NCI-H1417 treated with DMSO at 0.1 percent for 48 hours (cell line): ENCODE measurements at regions not wholly inside any gene's neighbourhood (a gene's known extent, or its start where the extent isn't known, plus 50 kb on each side); places are given as distances from the start of the nearest gene placed in this dataset.

Experiments
- DNase-seq: peaks from one replicate; lab custom pipeline; 2025; lab: John Stamatoyannopoulos, UW

DNA sequence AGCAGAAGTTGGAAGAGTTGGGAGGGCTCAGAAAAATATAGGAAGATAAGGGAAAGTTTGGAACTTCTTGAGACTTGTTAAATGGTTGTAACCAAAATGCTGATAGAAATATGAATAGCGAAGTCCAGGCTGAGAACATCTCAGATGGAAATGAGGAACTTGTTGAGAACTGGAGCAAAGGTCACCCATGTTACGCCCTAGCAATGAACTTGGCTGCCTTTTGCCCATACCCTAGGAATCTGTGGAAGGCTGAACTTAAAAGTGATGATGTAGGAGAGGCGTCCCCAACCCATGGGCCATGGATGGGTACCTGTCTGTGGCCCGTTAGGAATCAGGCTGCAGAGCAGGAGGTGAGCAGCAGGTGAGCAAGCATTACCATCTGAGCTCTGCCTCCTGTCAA is 347.8 kb downstream of the ARL4A start:
- DNase-seq = no peak

DNA sequence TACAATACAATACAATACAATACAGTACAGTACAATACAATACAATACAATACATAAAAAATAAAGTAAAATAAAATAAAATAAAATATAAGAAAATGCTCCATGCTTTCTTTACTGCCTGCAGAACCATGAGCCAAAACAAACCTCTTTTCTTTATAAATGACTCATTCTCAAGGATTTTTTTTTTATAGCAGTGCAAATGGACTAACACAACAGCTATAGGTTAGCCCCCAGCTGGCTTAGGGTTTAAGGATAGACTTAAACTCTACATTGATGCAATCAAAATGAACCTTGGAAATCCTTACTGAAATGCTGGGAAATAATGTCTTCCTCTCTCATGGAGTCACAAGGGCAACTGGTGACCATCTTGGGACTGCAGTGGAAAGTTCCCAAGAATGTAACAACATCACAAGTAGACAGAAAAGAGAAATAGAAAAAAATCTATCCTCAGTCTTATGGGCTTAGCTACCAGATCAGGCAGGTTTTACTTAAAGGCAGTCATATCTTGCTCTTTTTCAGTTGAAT is 348.9 kb downstream of the ARL4A start:
- DNase-seq = no peak

DNA sequence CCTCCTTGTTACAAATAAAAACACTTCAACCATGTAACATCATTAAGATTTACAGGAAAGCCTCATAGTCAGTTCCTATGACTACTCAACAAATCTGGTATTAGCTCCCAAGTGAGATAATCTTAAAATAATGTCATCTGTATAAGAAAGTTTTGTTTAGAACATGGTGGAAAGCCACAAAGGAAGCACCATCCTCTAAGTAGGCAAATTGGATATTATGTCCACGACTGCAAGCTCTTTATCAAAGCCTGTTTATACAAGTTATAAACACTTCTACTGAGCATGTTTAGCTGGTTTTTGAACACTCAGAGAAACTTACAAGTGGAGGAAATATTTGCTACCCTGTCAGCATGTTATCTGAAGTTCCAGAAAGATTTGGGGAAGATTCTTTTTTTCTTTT is 349.8 kb downstream of the ARL4A start:
- DNase-seq = no peak

GRCh38 chr7:13041368-13041988 is 354.0 kb downstream of the ARL4A start:
- no peak for DNase-seq

DNA sequence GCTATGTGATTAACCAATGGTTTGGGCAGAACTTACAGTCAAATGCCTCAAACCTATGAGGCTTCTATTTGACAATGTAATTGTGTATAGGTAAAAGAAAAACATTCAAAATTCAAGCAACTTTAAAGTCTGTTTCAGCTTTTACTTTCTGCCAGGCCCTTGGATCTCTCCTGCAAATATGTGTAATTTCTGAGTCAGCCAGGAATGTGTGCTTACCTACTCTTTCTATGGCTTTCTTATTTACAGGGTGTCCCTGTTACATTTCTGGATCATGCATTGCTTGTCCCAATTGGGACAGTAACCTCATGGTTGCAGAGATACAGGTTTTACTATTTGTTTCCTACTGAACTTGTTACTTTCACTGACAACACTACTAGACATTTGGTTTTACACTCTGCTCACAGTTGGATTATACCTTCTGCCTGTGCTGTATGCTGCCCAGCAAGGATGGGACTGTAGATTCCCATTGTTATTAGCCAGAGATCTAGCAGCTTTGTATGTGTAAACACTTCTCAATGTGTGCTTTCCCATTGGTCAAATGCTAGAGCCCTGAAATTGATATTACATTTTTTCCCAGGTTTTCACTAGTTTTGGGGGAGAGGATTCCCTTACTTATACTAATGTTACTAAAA is 355.3 kb downstream of the ARL4A start:
- no peak for DNase-seq

- no peak for DNase-seq
Measured at GRCh38 chr7:13044309-13044708, 356.9 kb downstream of the ARL4A start.

DNA sequence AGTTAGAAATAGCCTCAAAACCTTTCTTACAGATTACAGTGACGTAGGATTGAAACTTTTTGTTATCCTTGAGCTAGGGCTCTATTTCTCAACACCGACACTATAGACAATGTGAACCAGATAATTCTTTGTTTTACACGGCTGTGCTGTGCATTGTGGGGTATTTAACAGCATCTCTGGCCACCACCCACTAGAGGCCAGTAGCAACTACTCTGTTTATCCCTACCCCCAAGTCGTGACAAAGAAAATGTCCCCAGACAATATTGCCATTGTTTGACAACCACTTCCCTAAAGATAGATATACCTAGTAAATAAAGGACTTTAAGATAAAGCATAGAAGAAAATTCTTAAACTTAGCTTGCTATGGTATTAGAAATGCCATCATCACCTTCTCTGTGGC is 359.6 kb downstream of the ARL4A start:
- DNase-seq = no peak

- DNase-seq = no peak
Measured at GRCh38 chr7:13049946-13050345, 362.5 kb downstream of the ARL4A start.

DNA sequence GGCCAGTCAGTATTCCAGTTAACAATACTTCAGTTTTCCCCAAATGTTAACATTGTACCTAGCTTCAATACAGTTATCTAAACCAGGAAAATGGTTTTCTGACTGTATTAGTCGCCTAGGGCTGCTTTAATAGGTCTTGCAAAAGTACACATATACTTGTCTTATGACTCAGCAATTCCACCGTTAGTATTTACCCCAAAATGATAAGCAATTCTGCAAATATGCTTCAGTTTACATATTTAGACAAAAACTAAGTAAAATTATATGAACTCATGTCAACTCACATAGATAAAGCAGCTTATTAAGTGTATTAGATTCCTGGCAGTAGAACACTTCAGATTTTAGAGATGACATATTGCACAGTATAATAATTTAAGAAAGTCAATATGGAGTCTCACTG is 363.3 kb downstream of the ARL4A start:
- no peak for DNase-seq

DNA sequence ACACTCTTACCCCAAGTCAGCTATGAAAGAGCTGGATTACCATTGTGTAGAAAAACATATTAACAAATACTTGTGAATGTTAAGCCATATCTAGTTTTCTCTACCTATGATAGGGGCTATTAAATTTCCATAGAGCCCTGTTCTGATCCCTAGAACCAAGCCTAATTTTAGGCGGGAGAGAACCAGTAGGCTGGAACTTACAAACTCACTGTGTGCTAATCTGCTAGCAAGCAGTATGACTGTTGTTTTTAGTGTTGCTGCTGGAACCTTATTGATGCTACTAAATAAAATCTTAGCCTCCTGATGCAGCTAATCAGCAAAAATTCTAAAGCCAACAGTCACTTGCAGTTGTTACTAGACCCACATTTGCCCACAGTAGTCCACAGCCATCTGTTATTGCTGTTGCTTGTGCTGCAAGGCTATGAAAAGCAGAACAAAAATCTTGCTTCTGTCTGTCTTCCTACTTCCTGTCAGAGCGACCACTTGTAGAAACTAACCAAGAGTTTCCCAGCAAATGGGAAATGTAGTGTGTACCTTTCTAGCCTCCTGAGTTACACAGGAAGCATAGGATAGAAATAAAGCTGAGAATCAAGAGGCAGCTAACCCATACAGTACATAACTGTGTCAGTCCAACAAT is 368.4 kb downstream of the ARL4A start:
- no peak for DNase-seq

- DNase-seq = no peak
Measured at GRCh38 chr7:13057462-13058200, 370.2 kb downstream of the ARL4A start.

- no peak for DNase-seq
Measured at GRCh38 chr7:13060173-13060572, 372.7 kb downstream of the ARL4A start.

DNA sequence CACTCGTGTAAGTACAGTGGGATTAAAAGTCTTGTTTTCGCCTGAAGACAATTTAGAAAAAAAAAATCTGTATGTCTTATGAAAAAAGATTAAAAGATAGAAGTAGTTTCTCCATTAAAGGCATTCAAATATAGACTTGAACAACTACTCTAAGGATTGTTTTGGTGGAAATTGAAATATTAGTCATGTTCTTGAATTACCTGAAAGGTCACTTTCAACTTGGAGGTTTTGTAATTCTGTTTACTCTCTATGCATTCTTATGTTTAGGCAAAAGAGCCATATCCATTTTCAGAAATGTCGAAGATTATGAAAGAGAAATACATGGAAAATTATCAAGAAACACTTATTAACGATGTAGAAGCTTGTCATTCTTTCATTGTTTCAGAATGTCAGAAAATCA is 373.7 kb downstream of the ARL4A start:
- no peak for DNase-seq

DNA sequence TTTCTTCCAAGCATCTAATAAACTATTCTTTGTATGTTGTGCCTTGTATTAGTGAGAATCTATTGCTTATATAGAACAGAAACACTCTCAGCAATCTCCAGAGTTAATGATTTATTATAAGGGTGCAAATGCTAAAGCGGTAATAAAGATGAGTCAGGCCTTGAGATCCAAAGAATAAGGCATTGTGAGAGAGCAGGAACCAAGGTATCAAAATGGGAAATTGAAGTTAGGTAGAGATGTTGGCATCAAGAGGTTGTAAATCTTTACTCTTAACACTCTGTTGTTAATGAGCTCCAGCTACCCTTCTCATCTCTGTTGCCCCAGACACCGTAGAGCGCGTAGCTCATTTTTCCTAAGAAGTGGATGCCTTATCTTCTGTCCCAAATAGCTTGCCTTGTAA is 375.2 kb downstream of the ARL4A start:
- no peak for DNase-seq

- DNase-seq = no peak
Measured at GRCh38 chr7:13067036-13067435, 379.6 kb downstream of the ARL4A start.

- no peak for DNase-seq
Measured at GRCh38 chr7:13068032-13068431, 380.6 kb downstream of the ARL4A start.

DNA sequence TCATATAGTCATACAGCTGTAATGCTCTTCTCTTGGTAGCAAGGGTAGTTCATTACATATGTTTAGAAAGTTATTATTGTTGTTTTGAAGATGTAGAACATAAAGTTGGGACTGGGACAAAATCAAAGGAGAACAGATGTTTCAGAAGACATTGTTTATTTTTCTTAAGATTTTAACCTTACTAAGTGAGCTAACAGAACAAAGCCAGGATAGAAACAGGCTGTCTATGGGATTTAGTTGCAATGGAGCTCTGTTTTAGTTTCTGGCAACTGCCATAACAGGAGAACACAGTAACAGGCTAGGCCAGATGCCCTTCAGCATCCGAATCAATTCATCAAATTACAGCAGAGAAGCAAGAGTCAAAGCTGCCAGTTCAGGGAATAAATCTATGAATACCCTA is 382.4 kb downstream of the ARL4A start:
- no peak for DNase-seq

- no peak for DNase-seq
Measured at GRCh38 chr7:13072014-13072413, 384.6 kb downstream of the ARL4A start.

DNA sequence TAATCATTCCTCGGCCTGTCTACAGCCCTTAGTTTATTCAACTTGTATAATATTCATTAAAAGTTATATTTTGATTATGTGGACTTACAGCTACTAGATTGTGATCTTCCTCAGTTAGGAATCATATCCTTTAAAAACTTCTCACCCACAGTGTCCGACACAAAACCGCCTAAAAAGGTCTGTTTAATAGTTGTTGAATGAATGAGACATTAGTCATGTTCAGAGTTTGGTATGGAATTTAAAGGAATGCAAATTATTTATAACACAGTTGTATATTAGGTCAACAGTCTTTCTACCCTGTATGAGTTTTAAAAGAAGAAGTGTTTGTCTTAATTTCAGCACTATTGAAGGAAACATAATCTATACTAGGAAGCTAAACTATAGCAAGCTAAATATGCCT is 390.0 kb downstream of the ARL4A start:
- DNase-seq = no peak

GRCh38 chr7:13078105-13078504 is 390.7 kb downstream of the ARL4A start:
- no peak for DNase-seq

DNA sequence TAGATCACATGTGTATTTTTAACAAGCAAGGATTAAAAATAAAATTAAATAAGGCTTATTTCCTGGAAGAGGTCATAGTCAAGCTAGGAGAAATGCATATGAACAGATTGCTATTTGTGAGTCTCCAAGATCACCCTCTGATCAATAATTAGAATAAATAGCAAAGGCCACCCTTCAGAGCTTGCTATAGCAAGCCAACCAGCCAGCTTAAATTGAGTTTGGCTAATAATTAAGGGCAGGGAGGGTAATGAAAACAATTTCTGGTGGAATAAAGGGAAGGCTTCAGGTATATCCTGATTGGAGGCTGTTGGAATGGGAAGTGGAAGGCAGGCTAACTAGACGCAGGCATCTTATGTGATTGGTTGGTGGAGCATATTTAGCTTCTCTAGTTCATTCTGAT is 403.5 kb downstream of the ARL4A start:
- no peak for DNase-seq

DNA sequence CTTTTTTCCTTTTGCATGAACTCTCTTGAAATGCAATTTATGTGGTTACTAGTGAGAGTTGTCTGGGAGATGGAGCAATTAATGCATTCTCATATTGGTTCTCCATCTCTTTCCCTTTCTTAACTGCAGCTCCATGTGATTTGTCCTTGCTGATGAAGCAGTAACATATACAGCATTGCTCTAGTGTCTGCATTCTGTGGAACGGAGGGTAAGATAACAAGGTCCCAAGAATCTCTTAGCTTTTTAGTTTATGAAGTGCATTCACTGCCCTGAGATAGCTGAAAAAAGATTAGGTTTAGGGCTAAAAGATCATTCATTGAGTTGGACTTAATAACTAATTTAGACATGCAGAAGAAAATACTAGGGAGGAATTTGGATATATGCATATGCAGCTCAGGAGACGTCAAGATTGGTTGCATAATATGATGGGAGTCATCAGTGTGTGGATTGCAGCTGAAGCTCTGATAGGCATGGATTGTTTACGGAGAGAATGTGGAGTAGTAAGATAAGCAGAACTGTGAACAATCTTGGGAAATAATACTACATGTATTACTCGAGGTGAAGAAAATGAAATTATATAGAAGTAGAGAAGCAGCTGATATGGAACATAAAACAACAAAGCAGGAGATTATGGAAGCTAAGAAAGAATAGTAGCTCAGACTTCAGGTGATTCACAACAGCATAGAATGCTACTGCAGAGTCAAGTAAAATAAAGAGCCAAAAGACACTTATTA is 404.7 kb downstream of the ARL4A start:
- DNase-seq = no peak
